ENCODE measurements at regions not wholly inside any gene's neighbourhood (a gene's known extent, or its start where the extent isn't known, plus 50 kb on each side); places are given as distances from the start of the nearest gene placed in this dataset.
A peak's percentile ranks its signal among the peaks of the same experiment; 100 is the strongest.

DNA sequence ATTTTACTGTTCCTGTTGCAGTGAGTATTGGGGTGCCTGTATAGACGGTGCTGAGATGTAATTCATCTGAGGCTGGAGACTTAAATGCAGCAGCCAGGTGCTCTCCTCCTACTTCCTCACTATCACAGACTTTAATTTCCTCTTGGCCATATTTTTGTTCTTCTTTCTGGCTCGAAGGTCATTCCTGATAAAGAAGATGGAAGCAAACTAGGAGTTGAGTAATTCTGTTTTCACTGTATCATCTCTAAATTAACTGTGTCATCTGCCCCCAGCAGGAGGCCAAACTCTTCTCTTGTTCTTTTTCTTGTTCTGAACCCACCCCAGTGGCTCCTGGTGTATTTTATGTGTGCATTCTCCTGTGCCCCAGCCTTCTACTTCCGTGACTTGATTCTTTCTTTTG is 141.7 kb upstream of the ARHGAP5 start:
- TF ChIP-seq, protein P1, sequence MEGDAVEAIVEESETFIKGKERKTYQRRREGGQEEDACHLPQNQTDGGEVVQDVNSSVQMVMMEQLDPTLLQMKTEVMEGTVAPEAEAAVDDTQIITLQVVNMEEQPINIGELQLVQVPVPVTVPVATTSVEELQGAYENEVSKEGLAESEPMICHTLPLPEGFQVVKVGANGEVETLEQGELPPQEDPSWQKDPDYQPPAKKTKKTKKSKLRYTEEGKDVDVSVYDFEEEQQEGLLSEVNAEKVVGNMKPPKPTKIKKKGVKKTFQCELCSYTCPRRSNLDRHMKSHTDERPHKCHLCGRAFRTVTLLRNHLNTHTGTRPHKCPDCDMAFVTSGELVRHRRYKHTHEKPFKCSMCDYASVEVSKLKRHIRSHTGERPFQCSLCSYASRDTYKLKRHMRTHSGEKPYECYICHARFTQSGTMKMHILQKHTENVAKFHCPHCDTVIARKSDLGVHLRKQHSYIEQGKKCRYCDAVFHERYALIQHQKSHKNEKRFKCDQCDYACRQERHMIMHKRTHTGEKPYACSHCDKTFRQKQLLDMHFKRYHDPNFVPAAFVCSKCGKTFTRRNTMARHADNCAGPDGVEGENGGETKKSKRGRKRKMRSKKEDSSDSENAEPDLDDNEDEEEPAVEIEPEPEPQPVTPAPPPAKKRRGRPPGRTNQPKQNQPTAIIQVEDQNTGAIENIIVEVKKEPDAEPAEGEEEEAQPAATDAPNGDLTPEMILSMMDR (IDR thresholded peaks at IDR 0.05) = peak in 2 of 6 experiments; percentile 12 to 34
- TF ChIP-seq POLR2A (IDR thresholded peaks at IDR 0.05) = no peak
